ENCODE measurements at regions not wholly inside any gene's neighbourhood (a gene's known extent, or its start where the extent isn't known, plus 50 kb on each side); places are given as distances from the start of the nearest gene placed in this dataset.
A peak's percentile ranks its signal among the peaks of the same experiment; 100 is the strongest.

DNA sequence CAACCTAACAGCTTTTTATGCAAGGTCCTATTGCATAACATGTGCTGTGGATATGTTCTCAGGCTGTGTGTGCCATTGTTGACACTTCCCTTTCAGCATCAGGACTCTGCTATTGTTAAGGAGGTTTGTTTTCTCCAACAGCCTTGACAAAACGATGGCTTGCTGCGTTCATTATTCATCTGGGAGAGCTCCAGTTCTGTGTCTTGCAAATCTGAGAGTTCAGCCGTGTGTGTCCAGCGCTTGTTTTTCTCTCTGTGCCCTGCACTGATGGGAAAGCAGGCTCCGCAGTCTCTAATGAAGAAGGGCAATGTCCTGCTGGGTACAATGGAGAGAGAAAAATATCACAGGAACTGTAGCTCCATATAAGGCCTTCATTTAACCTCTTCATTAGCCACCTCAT lies 63.7 kb downstream of the CLDN17 start (continued):
- no peak for TF ChIP-seq ZNF462 (CRISPR knock-in tag; IDR thresholded peaks at IDR 0.05)
- TF ChIP-seq CTCF (conservative IDR thresholded peaks at IDR 0.05; ENCODE audit: low read depth in 2 of 2) = no peak
- TF ChIP-seq EZH2 (IDR thresholded peaks at IDR 0.05; ENCODE audit: low read depth, unreplicated experiment) = no peak
- no peak for TF ChIP-seq NANOG (IDR thresholded peaks at IDR 0.05; ENCODE audit: borderline replicate concordance)
- no peak for TF ChIP-seq ETS1 (IDR thresholded peaks at IDR 0.05)

GRCh38 chr21:30101967-30102366 lies 64.6 kb downstream of the CLDN17 start:
- DNase-seq (ENCODE audit: low spot score) (no peak), ATAC-seq (no peak)
- peaks cover 8% of the 10 kb centered on the region; the same call in 1 of the 2 replicates for H3K4me1 ChIP-seq (ENCODE audit: insufficient read depth)
- Mint-ChIP-seq H3K27ac (no peak overlapping the region), H3K36me3 (ENCODE audit: low read depth) (no peaks in the 10 kb centered on the region), H3K9me3 (no peaks in the 10 kb centered on the region), H3K4me1 (peaks cover 4% of the 10 kb centered on the region; the same call in 2 of the 3 replicates), H3K27me3 (ENCODE audit: insufficient read depth, low read depth, poor library complexity) (peaks cover 2% of the 10 kb centered on the region), H3K4me3 (no peak overlapping the region)
- no peaks in the 10 kb centered on the region; the same call in 1 of the 2 replicates for H3K9me2 ChIP-seq (ENCODE audit: insufficient read depth)
- H3K4me3 ChIP-seq = no peak overlapping the region
- no peak overlapping the region for H3K27ac ChIP-seq (ENCODE audit: low read depth)
- no peak overlapping the region for H3K4me2 ChIP-seq
- H3K27me3 ChIP-seq (ENCODE audit: insufficient read depth) = no peaks in the 10 kb centered on the region
- H3F3A ChIP-seq (replicated peaks; ENCODE audit: low read depth) = no peaks in the 10 kb centered on the region
- no peaks in the 10 kb centered on the region for H3K79me2 ChIP-seq (replicated peaks; ENCODE audit: insufficient read depth)
- H3K36me3 ChIP-seq (ENCODE audit: insufficient read depth) = no peaks in the 10 kb centered on the region
- H2AFZ ChIP-seq = peak overlapping the region; percentile 53; the same call in 1 of the 2 replicates
- H4K20me1 ChIP-seq (replicated peaks; ENCODE audit: insufficient read depth) = no peaks in the 10 kb centered on the region
- TF ChIP-seq JUNB (IDR thresholded peaks at IDR 0.05; ENCODE audit: unreplicated experiment) = no peak
- TF ChIP-seq NANOG (IDR thresholded peaks at IDR 0.05; ENCODE audit: borderline replicate concordance) = no peak
- no peak for TF ChIP-seq POLR2AphosphoS5 (IDR thresholded peaks at IDR 0.05; ENCODE audit: low read depth)
- TF ChIP-seq CTCF (conservative IDR thresholded peaks at IDR 0.05; ENCODE audit: low read depth in 2 of 2) = no peak
- TF ChIP-seq REST (IDR thresholded peaks at IDR 0.05; ENCODE audit: unreplicated experiment) = no peak
- no peak for TF ChIP-seq ETS1 (IDR thresholded peaks at IDR 0.05)

Data from GM23338 (cell line).